ENCODE measurements at regions not wholly inside any gene's neighbourhood (a gene's known extent, or its start where the extent isn't known, plus 50 kb on each side); places are given as distances from the start of the nearest gene placed in this dataset.

DNA sequence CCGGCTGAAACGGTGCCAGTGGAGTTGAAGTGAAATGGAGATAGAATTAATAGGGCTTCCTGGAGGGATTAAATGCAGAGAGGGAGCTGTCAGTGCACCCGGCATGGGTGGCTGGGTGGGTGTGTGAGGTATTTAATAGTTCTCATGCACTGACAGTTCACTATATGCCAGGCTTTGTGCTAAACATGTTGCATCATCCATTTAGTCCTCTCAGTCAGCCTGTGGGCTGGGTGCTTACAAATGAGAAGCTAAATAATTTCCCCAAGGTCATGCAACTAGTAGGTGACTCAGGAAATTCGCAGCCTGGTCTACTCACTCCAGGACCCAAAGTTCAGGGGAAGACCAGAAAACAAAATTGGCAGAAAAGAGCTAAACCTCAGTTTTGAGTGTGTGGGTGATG lies 63.5 kb upstream of the SPATA13 start:
- TF ChIP-seq, protein P1, sequence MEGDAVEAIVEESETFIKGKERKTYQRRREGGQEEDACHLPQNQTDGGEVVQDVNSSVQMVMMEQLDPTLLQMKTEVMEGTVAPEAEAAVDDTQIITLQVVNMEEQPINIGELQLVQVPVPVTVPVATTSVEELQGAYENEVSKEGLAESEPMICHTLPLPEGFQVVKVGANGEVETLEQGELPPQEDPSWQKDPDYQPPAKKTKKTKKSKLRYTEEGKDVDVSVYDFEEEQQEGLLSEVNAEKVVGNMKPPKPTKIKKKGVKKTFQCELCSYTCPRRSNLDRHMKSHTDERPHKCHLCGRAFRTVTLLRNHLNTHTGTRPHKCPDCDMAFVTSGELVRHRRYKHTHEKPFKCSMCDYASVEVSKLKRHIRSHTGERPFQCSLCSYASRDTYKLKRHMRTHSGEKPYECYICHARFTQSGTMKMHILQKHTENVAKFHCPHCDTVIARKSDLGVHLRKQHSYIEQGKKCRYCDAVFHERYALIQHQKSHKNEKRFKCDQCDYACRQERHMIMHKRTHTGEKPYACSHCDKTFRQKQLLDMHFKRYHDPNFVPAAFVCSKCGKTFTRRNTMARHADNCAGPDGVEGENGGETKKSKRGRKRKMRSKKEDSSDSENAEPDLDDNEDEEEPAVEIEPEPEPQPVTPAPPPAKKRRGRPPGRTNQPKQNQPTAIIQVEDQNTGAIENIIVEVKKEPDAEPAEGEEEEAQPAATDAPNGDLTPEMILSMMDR (conservative IDR thresholded peaks at IDR 0.05) = no peak
- no peak for TF ChIP-seq ZFX (IDR thresholded peaks at IDR 0.05)
